ENCODE measurements at regions not wholly inside any gene's neighbourhood (a gene's known extent, or its start where the extent isn't known, plus 50 kb on each side); places are given as distances from the start of the nearest gene placed in this dataset.

- TF ChIP-seq EZH2phosphoT487 (IDR thresholded peaks at IDR 0.05; ENCODE audit: insufficient read depth, low read depth) (no peak), EZH2 (IDR thresholded peaks at IDR 0.05; ENCODE audit: insufficient read depth, poor library complexity, severe bottlenecking) (no peak)
Measured at GRCh38 chr13:50527612-50528509, 315.6 kb downstream of the DLEU7 start.

Data from GM23248 (cell line).